ENCODE measurements at regions not wholly inside any gene's neighbourhood (a gene's known extent, or its start where the extent isn't known, plus 50 kb on each side); places are given as distances from the start of the nearest gene placed in this dataset.

DNA sequence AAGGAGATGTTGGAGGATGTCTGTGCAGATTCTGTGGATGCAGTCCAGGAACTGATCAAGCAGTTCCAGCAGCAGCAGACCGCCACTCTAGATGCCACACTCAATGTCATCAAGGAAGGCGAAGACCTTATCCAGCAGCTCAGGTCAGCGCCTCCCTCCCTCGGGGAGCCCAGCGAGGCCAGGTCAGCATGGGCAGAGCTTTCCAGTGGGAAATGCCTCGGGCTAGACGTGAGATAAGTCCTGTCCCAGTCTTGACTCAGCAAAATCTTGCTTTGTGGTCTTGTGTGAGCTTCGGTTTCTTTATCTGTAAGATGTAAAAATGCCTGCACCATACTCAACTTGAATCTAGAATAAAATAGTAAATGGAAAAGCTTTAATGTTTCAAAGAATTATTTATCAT, 335.1 kb upstream of the UMPS start:
- TF ChIP-seq POLR2A (IDR thresholded peaks at IDR 0.05) (no peak), EP300 (IDR thresholded peaks at IDR 0.05) (no peak)
- TF ChIP-seq, protein P1, sequence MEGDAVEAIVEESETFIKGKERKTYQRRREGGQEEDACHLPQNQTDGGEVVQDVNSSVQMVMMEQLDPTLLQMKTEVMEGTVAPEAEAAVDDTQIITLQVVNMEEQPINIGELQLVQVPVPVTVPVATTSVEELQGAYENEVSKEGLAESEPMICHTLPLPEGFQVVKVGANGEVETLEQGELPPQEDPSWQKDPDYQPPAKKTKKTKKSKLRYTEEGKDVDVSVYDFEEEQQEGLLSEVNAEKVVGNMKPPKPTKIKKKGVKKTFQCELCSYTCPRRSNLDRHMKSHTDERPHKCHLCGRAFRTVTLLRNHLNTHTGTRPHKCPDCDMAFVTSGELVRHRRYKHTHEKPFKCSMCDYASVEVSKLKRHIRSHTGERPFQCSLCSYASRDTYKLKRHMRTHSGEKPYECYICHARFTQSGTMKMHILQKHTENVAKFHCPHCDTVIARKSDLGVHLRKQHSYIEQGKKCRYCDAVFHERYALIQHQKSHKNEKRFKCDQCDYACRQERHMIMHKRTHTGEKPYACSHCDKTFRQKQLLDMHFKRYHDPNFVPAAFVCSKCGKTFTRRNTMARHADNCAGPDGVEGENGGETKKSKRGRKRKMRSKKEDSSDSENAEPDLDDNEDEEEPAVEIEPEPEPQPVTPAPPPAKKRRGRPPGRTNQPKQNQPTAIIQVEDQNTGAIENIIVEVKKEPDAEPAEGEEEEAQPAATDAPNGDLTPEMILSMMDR (IDR thresholded peaks at IDR 0.05) = no peak
